GM23338 (cell line): ENCODE measurements at regions not wholly inside any gene's neighbourhood (a gene's known extent, or its start where the extent isn't known, plus 50 kb on each side); places are given as distances from the start of the nearest gene placed in this dataset.

Experiments used
- ATAC-seq: fragments of 200-7000 bp; cut with Tn5 transposase; 3 replicates; pipeline ENCODE4 v1.9.1; 2020
- DNase-seq: peaks from one replicate; pipeline ENCODE4 v3.0.0-alpha.2; 2015; ENCODE audit warnings: low spot score
- H2AFZ ChIP-seq: fragments of 200-600 bp; sonication (generic); 2 replicates; pipeline ENCODE4 v1.8.0; 2016; ENCODE audit warnings: antibody characterized with exemption, mild to moderate bottlenecking, moderate library complexity
- H3F3A ChIP-seq: fragments of 200-600 bp; sonication (generic); replicated peaks from 2 replicates; pipeline ENCODE4 v1.8.0; 2017; ENCODE audit warnings: antibody characterized with exemption, mixed run types, low read depth
- H3K27ac ChIP-seq: fragments of 200-600 bp; sonication (generic); 2 replicates; pipeline ENCODE4 v1.6.1; 2016; ENCODE audit warnings: low read depth
- H3K27me3 ChIP-seq: fragments of 200-600 bp; sonication (generic); 2 replicates; pipeline ENCODE4 v1.8.0; 2016; ENCODE audit warnings: mild to moderate bottlenecking, mixed run types, moderate library complexity; ENCODE audit not compliant: insufficient read depth
- H3K36me3 ChIP-seq: fragments of 200-600 bp; sonication (generic); 2 replicates; pipeline ENCODE4 v1.8.0; 2016; ENCODE audit warnings: mild to moderate bottlenecking; ENCODE audit not compliant: insufficient read depth
- H3K4me1 ChIP-seq: fragments of 200-600 bp; sonication (generic); 2 replicates; pipeline ENCODE4 v1.8.0; 2016; ENCODE audit warnings: mild to moderate bottlenecking, moderate library complexity; ENCODE audit not compliant: insufficient read depth
- H3K4me2 ChIP-seq: fragments of 200-600 bp; sonication (generic); 2 replicates; pipeline ENCODE4 v1.7.1; 2017; ENCODE audit warnings: mixed run types
- H3K4me3 ChIP-seq: fragments of 200-600 bp; sonication (generic); 2 replicates; pipeline ENCODE4 v1.6.1; 2016; ENCODE audit warnings: mixed run types
- H3K79me2 ChIP-seq: fragments of 200-600 bp; sonication (generic); replicated peaks from 2 replicates; pipeline ENCODE4 v1.8.0; 2017; ENCODE audit warnings: mild to moderate bottlenecking; ENCODE audit not compliant: insufficient read depth
- H3K9me2 ChIP-seq: fragments of 200-600 bp; sonication (generic); 2 replicates; pipeline ENCODE4 v1.8.0; 2017; ENCODE audit not compliant: insufficient read depth
- H4K20me1 ChIP-seq: fragments of 200-600 bp; sonication (generic); replicated peaks from 2 replicates; pipeline ENCODE4 v1.8.0; 2017; ENCODE audit warnings: mild to moderate bottlenecking; ENCODE audit not compliant: insufficient read depth
- H3K27ac Mint-ChIP-seq: 2 replicates; pipeline ENCODE4 v1.8.0; 2020; ENCODE audit warnings: inconsistent platforms, mild to moderate bottlenecking, moderate library complexity, mixed read lengths
- H3K27me3 Mint-ChIP-seq: 3 replicates; pipeline ENCODE4 v1.8.0; 2022; ENCODE audit warnings: low read depth, mild to moderate bottlenecking, moderate library complexity, mixed read lengths, inconsistent platforms; ENCODE audit not compliant: insufficient read depth, poor library complexity
- H3K36me3 Mint-ChIP-seq: 3 replicates; pipeline ENCODE4 v1.8.0; 2021; ENCODE audit warnings: low read depth, mild to moderate bottlenecking, inconsistent platforms, moderate library complexity, mixed read lengths
- H3K4me1 Mint-ChIP-seq: 3 replicates; pipeline ENCODE4 v1.8.0; 2020; ENCODE audit warnings: mild to moderate bottlenecking, inconsistent platforms, mixed read lengths
- H3K4me3 Mint-ChIP-seq: 3 replicates; pipeline ENCODE4 v1.8.0; 2021; ENCODE audit warnings: moderate library complexity, mild to moderate bottlenecking, inconsistent platforms, mixed read lengths
- H3K9me3 Mint-ChIP-seq: 3 replicates; pipeline ENCODE4 v1.8.0; 2020; ENCODE audit warnings: moderate library complexity, mild to moderate bottlenecking, inconsistent platforms, mixed read lengths
- CREB1 ChIP-seq: fragments of 250-450 bp; sonication (Bioruptor Pico); IDR thresholded peaks from 2 replicates; pipeline ENCODE4 v1.5.0; 2020; ENCODE audit warnings: low read depth, mild to moderate bottlenecking, moderate library complexity
- ETS1 ChIP-seq: IDR thresholded peaks from 2 replicates; pipeline ENCODE4 v1.6.1; 2016; ENCODE audit warnings: antibody characterized with exemption
- EZH2 ChIP-seq: fragments of 200-600 bp; sonication (generic); IDR thresholded peaks from one replicate; pipeline ENCODE4 v1.8.0; 2017; ENCODE audit warnings: antibody characterized with exemption, mild to moderate bottlenecking, low read depth; ENCODE audit not compliant: unreplicated experiment
- EZH2phosphoT487 ChIP-seq: fragments of 200-600 bp; sonication (generic); IDR thresholded peaks from one replicate; pipeline ENCODE4 v1.8.1; 2018; ENCODE audit warnings: antibody characterized with exemption; ENCODE audit not compliant: unreplicated experiment
- JUNB ChIP-seq: IDR thresholded peaks from one replicate; pipeline ENCODE4 v1.6.1; 2016; ENCODE audit warnings: antibody characterized with exemption; ENCODE audit not compliant: unreplicated experiment
- NANOG ChIP-seq: IDR thresholded peaks from 2 replicates; pipeline ENCODE4 v1.6.1; 2016; ENCODE audit warnings: antibody characterized with exemption, borderline replicate concordance
- POLR2AphosphoS5 ChIP-seq: IDR thresholded peaks from 2 replicates; pipeline ENCODE4 v1.6.1; 2016; ENCODE audit warnings: antibody characterized with exemption, low read depth
- REST ChIP-seq: IDR thresholded peaks from one replicate; pipeline ENCODE4 v1.6.1; 2018; ENCODE audit warnings: antibody characterized with exemption; ENCODE audit not compliant: unreplicated experiment
- STAT1 ChIP-seq: IDR thresholded peaks from one replicate; pipeline ENCODE4 v1.6.1; 2016; ENCODE audit warnings: antibody characterized with exemption; ENCODE audit not compliant: unreplicated experiment
- ZNF114 ChIP-seq: fragments of 250-450 bp; sonication (Bioruptor Pico); IDR thresholded peaks from 2 replicates; pipeline ENCODE4 v1.5.0; 2020; ENCODE audit warnings: mild to moderate bottlenecking, moderate library complexity
- ZNF331 ChIP-seq: fragments of 250-450 bp; sonication (Bioruptor Pico); IDR thresholded peaks from 2 replicates; pipeline ENCODE4 v1.5.0; 2020; ENCODE audit warnings: low read depth, mild to moderate bottlenecking, moderate library complexity
- TF ChIP-seq, protein P1 (sequence below): fragments of 250-450 bp; sonication (Bioruptor Pico); IDR thresholded peaks from 2 replicates; pipeline ENCODE4 v1.5.0; 2020; ENCODE audit warnings: mild to moderate bottlenecking, moderate library complexity
- TF ChIP-seq, protein P2 (sequence below), 2 experiments: fragments of 200-600 bp in 1 of 2; sonication (generic) in 1 of 2; conservative IDR thresholded peaks; 2 replicates each; pipeline versions ENCODE4 v1.5.1 to v1.6.1; 2016 to 2017; ENCODE audit warnings: antibody characterized with exemption in 2 of 2, low read depth in 2 of 2, mild to moderate bottlenecking in 2 of 2, moderate library complexity in 1 of 2

- Mint-ChIP-seq H3K4me3 (no peak overlapping the region), H3K36me3 (no peaks in the 10 kb centered on the region), H3K27ac (no peak overlapping the region), H3K9me3 (no peaks in the 10 kb centered on the region), H3K27me3 (peaks cover 13% of the 10 kb centered on the region), H3K4me1 (no peaks in the 10 kb centered on the region)
- no peak overlapping the region for H3K4me2 ChIP-seq
- no peaks in the 10 kb centered on the region for H3K27me3 ChIP-seq
- no peaks in the 10 kb centered on the region for H4K20me1 ChIP-seq
- ATAC-seq = no peak
- H3K4me1 ChIP-seq = no peaks in the 10 kb centered on the region
- no peaks in the 10 kb centered on the region for H3F3A ChIP-seq
- no peak overlapping the region for H3K27ac ChIP-seq
- H3K9me2 ChIP-seq = no peaks in the 10 kb centered on the region
- H3K4me3 ChIP-seq = no peak overlapping the region
- TF ChIP-seq ZNF114 (no peak), EZH2phosphoT487 (no peak), ZNF331 (no peak), STAT1 (no peak), REST (no peak), CREB1 (no peak), ETS1 (no peak), POLR2AphosphoS5 (no peak), JUNB (no peak), EZH2 (no peak), NANOG (no peak)
- TF ChIP-seq, protein P1, sequence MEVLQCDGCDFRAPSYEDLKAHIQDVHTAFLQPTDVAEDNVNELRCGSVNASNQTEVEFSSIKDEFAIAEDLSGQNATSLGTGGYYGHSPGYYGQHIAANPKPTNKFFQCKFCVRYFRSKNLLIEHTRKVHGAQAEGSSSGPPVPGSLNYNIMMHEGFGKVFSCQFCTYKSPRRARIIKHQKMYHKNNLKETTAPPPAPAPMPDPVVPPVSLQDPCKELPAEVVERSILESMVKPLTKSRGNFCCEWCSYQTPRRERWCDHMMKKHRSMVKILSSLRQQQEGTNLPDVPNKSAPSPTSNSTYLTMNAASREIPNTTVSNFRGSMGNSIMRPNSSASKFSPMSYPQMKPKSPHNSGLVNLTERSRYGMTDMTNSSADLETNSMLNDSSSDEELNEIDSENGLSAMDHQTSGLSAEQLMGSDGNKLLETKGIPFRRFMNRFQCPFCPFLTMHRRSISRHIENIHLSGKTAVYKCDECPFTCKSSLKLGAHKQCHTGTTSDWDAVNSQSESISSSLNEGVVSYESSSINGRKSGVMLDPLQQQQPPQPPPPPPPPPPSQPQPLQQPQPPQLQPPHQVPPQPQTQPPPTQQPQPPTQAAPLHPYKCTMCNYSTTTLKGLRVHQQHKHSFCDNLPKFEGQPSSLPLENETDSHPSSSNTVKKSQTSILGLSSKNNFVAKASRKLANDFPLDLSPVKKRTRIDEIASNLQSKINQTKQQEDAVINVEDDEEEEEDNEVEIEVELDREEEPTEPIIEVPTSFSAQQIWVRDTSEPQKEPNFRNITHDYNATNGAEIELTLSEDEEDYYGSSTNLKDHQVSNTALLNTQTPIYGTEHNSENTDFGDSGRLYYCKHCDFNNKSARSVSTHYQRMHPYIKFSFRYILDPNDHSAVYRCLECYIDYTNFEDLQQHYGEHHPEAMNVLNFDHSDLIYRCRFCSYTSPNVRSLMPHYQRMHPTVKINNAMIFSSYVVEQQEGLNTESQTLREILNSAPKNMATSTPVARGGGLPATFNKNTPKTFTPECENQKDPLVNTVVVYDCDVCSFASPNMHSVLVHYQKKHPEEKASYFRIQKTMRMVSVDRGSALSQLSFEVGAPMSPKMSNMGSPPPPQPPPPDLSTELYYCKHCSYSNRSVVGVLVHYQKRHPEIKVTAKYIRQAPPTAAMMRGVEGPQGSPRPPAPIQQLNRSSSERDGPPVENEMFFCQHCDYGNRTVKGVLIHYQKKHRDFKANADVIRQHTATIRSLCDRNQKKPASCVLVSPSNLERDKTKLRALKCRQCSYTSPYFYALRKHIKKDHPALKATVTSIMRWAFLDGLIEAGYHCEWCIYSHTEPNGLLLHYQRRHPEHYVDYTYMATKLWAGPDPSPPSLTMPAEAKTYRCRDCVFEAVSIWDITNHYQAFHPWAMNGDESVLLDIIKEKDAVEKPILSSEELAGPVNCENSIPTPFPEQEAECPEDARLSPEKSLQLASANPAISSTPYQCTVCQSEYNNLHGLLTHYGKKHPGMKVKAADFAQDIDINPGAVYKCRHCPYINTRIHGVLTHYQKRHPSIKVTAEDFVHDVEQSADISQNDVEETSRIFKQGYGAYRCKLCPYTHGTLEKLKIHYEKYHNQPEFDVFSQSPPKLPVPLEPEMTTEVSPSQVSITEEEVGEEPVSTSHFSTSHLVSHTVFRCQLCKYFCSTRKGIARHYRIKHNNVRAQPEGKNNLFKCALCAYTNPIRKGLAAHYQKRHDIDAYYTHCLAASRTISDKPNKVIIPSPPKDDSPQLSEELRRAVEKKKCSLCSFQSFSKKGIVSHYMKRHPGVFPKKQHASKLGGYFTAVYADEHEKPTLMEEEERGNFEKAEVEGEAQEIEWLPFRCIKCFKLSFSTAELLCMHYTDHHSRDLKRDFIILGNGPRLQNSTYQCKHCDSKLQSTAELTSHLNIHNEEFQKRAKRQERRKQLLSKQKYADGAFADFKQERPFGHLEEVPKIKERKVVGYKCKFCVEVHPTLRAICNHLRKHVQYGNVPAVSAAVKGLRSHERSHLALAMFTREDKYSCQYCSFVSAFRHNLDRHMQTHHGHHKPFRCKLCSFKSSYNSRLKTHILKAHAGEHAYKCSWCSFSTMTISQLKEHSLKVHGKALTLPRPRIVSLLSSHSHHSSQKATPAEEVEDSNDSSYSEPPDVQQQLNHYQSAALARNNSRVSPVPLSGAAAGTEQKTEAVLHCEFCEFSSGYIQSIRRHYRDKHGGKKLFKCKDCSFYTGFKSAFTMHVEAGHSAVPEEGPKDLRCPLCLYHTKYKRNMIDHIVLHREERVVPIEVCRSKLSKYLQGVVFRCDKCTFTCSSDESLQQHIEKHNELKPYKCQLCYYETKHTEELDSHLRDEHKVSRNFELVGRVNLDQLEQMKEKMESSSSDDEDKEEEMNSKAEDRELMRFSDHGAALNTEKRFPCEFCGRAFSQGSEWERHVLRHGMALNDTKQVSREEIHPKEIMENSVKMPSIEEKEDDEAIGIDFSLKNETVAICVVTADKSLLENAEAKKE (CRISPR knock-in tag) = no peak
- TF ChIP-seq, protein P2, sequence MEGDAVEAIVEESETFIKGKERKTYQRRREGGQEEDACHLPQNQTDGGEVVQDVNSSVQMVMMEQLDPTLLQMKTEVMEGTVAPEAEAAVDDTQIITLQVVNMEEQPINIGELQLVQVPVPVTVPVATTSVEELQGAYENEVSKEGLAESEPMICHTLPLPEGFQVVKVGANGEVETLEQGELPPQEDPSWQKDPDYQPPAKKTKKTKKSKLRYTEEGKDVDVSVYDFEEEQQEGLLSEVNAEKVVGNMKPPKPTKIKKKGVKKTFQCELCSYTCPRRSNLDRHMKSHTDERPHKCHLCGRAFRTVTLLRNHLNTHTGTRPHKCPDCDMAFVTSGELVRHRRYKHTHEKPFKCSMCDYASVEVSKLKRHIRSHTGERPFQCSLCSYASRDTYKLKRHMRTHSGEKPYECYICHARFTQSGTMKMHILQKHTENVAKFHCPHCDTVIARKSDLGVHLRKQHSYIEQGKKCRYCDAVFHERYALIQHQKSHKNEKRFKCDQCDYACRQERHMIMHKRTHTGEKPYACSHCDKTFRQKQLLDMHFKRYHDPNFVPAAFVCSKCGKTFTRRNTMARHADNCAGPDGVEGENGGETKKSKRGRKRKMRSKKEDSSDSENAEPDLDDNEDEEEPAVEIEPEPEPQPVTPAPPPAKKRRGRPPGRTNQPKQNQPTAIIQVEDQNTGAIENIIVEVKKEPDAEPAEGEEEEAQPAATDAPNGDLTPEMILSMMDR (conservative IDR thresholded peaks at IDR 0.05; ENCODE audit: low read depth in 2 of 2) = no peak
- H2AFZ ChIP-seq = no peak overlapping the region
- DNase-seq = no peak
- no peaks in the 10 kb centered on the region for H3K79me2 ChIP-seq
- H3K36me3 ChIP-seq = no peaks in the 10 kb centered on the region
Observed at GRCh38 chr9:135180586-135180985, 93.1 kb downstream of the OLFM1 start.
